Tibial nerve (tissue), 4 donors: ENCODE measurements at regions not wholly inside any gene's neighbourhood (a gene's known extent, or its start where the extent isn't known, plus 50 kb on each side); places are given as distances from the start of the nearest gene placed in this dataset.

Source experiments
- EP300 ChIP-seq, 2 donors: sonication (generic); formaldehyde crosslinking; IDR thresholded peaks; one replicate each; pipeline ENCODE4 v1.6.1; 2017; ENCODE audit warnings: antibody characterized with exemption in 2 of 2, mild to moderate bottlenecking in 1 of 2
- POLR2A ChIP-seq, 2 donors: fragments of 450-650 bp; IDR thresholded peaks; one replicate each; pipeline ENCODE4 v1.6.1; 2017; ENCODE audit warnings: antibody characterized with exemption in 2 of 2, mild to moderate bottlenecking in 2 of 2, moderate library complexity in 2 of 2
- TF ChIP-seq, protein P1 (sequence below), 5 experiments: fragments of 200-600 bp in 3 of 5; fragments of 450-650 bp in 2 of 5; sonication (generic) in 3 of 5; IDR thresholded peaks; one replicate each; pipeline ENCODE4 v1.5.1; 2016 to 2019; ENCODE audit warnings: antibody characterized with exemption in 5 of 5, mild to moderate bottlenecking in 3 of 5, moderate library complexity in 2 of 5

DNA sequence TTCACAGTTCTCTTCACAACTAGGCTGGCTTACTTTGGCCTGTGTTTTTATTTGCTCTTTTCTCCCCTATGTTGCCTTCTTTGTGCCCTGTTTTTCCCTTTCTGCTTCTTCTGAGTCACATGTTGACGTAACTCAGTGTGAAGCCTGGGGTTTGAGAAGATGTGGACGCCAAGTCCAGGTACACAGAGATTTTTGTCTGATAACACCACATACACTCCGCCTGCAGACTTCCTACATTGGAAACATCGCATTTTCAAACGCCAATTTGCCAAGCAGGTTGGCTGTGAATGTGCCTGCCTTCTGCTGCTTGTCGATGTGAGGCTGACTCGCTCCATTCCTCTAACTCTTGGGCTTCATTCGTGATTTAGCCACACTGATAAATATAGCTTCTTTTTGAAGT, 62.6 kb upstream of the FN1 start:
- TF ChIP-seq POLR2A (IDR thresholded peaks at IDR 0.05) (no peak), EP300 (IDR thresholded peaks at IDR 0.05) (no peak)
- TF ChIP-seq, protein P1, sequence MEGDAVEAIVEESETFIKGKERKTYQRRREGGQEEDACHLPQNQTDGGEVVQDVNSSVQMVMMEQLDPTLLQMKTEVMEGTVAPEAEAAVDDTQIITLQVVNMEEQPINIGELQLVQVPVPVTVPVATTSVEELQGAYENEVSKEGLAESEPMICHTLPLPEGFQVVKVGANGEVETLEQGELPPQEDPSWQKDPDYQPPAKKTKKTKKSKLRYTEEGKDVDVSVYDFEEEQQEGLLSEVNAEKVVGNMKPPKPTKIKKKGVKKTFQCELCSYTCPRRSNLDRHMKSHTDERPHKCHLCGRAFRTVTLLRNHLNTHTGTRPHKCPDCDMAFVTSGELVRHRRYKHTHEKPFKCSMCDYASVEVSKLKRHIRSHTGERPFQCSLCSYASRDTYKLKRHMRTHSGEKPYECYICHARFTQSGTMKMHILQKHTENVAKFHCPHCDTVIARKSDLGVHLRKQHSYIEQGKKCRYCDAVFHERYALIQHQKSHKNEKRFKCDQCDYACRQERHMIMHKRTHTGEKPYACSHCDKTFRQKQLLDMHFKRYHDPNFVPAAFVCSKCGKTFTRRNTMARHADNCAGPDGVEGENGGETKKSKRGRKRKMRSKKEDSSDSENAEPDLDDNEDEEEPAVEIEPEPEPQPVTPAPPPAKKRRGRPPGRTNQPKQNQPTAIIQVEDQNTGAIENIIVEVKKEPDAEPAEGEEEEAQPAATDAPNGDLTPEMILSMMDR (IDR thresholded peaks at IDR 0.05): no peak
